H1 (cell line): ENCODE measurements at regions not wholly inside any gene's neighbourhood (a gene's known extent, or its start where the extent isn't known, plus 50 kb on each side); places are given as distances from the start of the nearest gene placed in this dataset.

Experiments
- CTCF ChIA-PET: fragments of 300-600 bp; sonication (Branson Sonifier 250); formaldehyde crosslinking; loops from one replicate; lab custom pipeline; 2021; ENCODE audit not compliant: partially characterized antibody; lab: Charles Lee
- POLR2A ChIA-PET: fragments of 300-600 bp; sonication (Branson Sonifier 250); formaldehyde crosslinking; loops from one replicate; lab custom pipeline; 2021; ENCODE audit warnings: inconsistent platforms; ENCODE audit not compliant: partially characterized antibody; lab: Charles Lee
- DNase-seq, 2 experiments: peaks; one replicate each; pipeline versions ENCODE4 v3.0.0 to v3.0.0-alpha.2; 2010 to 2022; ENCODE audit warnings: low spot score in 2 of 2, low read depth in 1 of 2, mixed read lengths in 1 of 2
- FAIRE-seq: peaks from 2 replicates; lab custom pipeline; 2011; peaks lifted over from hg19 to GRCh38; lab: Jason Lieb, UNC
- H2AFZ ChIP-seq: 2 replicates; pipeline ENCODE4 v1.8.1; 2012; ENCODE audit warnings: low read length, inconsistent platforms
- H2AK5ac ChIP-seq: 2 replicates; pipeline ENCODE4 v1.6.1; 2013; ENCODE audit warnings: low read depth, low read length
- H2BK120ac ChIP-seq: replicated peaks from 2 replicates; pipeline ENCODE3; 2013; ENCODE audit warnings: low read depth, low read length, inconsistent platforms
- H2BK12ac ChIP-seq: 2 replicates; pipeline ENCODE4 v1.6.1; 2013; ENCODE audit warnings: low read depth, low read length
- H2BK15ac ChIP-seq: 2 replicates; pipeline ENCODE4 v1.6.1; 2013; ENCODE audit warnings: low read length
- H2BK20ac ChIP-seq: 2 replicates; pipeline ENCODE4 v1.6.1; 2013; ENCODE audit warnings: low read length
- H2BK5ac ChIP-seq: 2 replicates; pipeline ENCODE4 v1.6.1; 2013; ENCODE audit warnings: low read depth, low read length
- H3K14ac ChIP-seq: 2 replicates; pipeline ENCODE4 v1.6.1; 2013; ENCODE audit warnings: inconsistent platforms; ENCODE audit not compliant: insufficient read length
- H3K18ac ChIP-seq: 2 replicates; pipeline ENCODE4 v1.6.1; 2013; ENCODE audit warnings: low read length; ENCODE audit errors: extremely low read depth
- H3K23ac ChIP-seq: 2 replicates; pipeline ENCODE4 v1.6.1; 2013; ENCODE audit warnings: inconsistent platforms; ENCODE audit not compliant: insufficient read length
- H3K23me2 ChIP-seq: 2 replicates; pipeline ENCODE4 v1.6.1; 2013; ENCODE audit warnings: low read depth, low read length
- H3K27ac ChIP-seq: 2 replicates; pipeline ENCODE4 v1.6.1; 2011; ENCODE audit warnings: low read depth, low read length, inconsistent platforms
- H3K27me3 ChIP-seq, 4 experiments: replicated peaks in 1 of 4; 1 replicate in 1 of 4; 2 replicates in 3 of 4; pipeline versions ENCODE4 v1.6.1 to v1.8.1; 2011 to 2013; ENCODE audit warnings: low read length in 3 of 4, mild to moderate bottlenecking in 3 of 4, inconsistent platforms in 2 of 4, mixed read lengths in 2 of 4, moderate library complexity in 1 of 4; ENCODE audit not compliant: control insufficient read depth in 3 of 4, insufficient read depth in 3 of 4; ENCODE audit errors: extremely low read depth in 1 of 4
- H3K36me3 ChIP-seq, 4 experiments: 2 replicates each; pipeline versions ENCODE4 v1.6.1 to v1.8.1; 2011 to 2013; ENCODE audit warnings: mild to moderate bottlenecking in 4 of 4, low read length in 3 of 4, moderate library complexity in 2 of 4, control low read depth in 1 of 4, inconsistent platforms in 1 of 4; ENCODE audit not compliant: insufficient read depth in 4 of 4, control insufficient read depth in 2 of 4
- H3K4ac ChIP-seq: replicated peaks from 2 replicates; pipeline ENCODE3; 2013; ENCODE audit warnings: low read length, low read depth, mixed read lengths, inconsistent platforms; ENCODE audit not compliant: insufficient read length
- H3K4me1 ChIP-seq, 4 experiments: replicated peaks in 1 of 4; 1 replicate in 1 of 4; 2 replicates in 3 of 4; pipeline versions ENCODE4 v1.6.1 to v1.8.1; 2011 to 2013; ENCODE audit warnings: low read length in 3 of 4, inconsistent platforms in 2 of 4, mixed read lengths in 1 of 4; ENCODE audit not compliant: insufficient read depth in 4 of 4, control insufficient read depth in 3 of 4
- H3K4me2 ChIP-seq, 2 experiments: 2 replicates each; pipeline versions ENCODE4 v1.6.1 to v1.8.1; 2011 to 2013; ENCODE audit warnings: low read depth in 2 of 2, low read length in 2 of 2, control low read depth in 1 of 2, inconsistent platforms in 1 of 2, mild to moderate bottlenecking in 1 of 2; ENCODE audit not compliant: insufficient read depth in 1 of 2
- H3K4me3 ChIP-seq, 4 experiments: fragments of 200-600, 300-600 bp in 1 of 4; sonication (generic), shearing (Covaris generic), sonication (Bioruptor Twin) in 1 of 4; 2 replicates each; pipeline versions ENCODE4 v1.5.1 to v1.8.1; 2011 to 2016; ENCODE audit warnings: low read length in 4 of 4, low read depth in 3 of 4, control low read depth in 2 of 4, inconsistent platforms in 2 of 4, mild to moderate bottlenecking in 2 of 4, mixed read lengths in 1 of 4, moderate library complexity in 1 of 4; ENCODE audit not compliant: insufficient read depth in 2 of 4; ENCODE audit errors: extremely low read depth in 1 of 4
- H3K56ac ChIP-seq: replicated peaks from 2 replicates; pipeline ENCODE3; 2013; ENCODE audit warnings: low read depth, mild to moderate bottlenecking, mixed read lengths, low read length, inconsistent platforms; ENCODE audit not compliant: insufficient read length
- H3K79me1 ChIP-seq: 2 replicates; pipeline ENCODE4 v1.6.1; 2013; ENCODE audit warnings: low read depth, low read length, control low read depth
- H3K79me2 ChIP-seq, 2 experiments: 2 replicates each; pipeline versions ENCODE4 v1.6.1 to v1.8.1; 2012 to 2013; ENCODE audit warnings: low read length in 2 of 2, mild to moderate bottlenecking in 2 of 2, inconsistent platforms in 1 of 2; ENCODE audit not compliant: insufficient read depth in 2 of 2, control insufficient read depth in 1 of 2
- H3K9ac ChIP-seq, 4 experiments: replicated peaks in 1 of 4; 1 replicate in 1 of 4; 2 replicates in 3 of 4; pipeline versions ENCODE4 v1.6.1 to v1.8.1; 2011 to 2013; ENCODE audit warnings: low read depth in 3 of 4, low read length in 3 of 4, control low read depth in 2 of 4, mild to moderate bottlenecking in 2 of 4, moderate library complexity in 2 of 4, inconsistent platforms in 1 of 4; ENCODE audit errors: extremely low read depth in 1 of 4
- H3K9me3 ChIP-seq, 2 experiments: 2 replicates each; pipeline versions ENCODE4 v1.6.1 to v1.8.1; 2012 to 2013; ENCODE audit warnings: mild to moderate bottlenecking in 2 of 2, moderate library complexity in 2 of 2, control low read depth in 1 of 2, inconsistent platforms in 1 of 2, low read depth in 1 of 2, low read length in 1 of 2, mixed read lengths in 1 of 2; ENCODE audit not compliant: insufficient read depth in 2 of 2
- H4K20me1 ChIP-seq, 2 experiments: replicated peaks in 1 of 2; 2 replicates each; pipeline versions ENCODE3 to v1.8.1; 2011 to 2013; ENCODE audit warnings: inconsistent platforms in 2 of 2, low read length in 2 of 2, mild to moderate bottlenecking in 1 of 2; ENCODE audit not compliant: insufficient read depth in 2 of 2, control insufficient read depth in 1 of 2
- H4K5ac ChIP-seq: 2 replicates; pipeline ENCODE4 v1.6.1; 2013; ENCODE audit warnings: low read length, low read depth, mixed read lengths, inconsistent platforms; ENCODE audit not compliant: insufficient read length
- H4K8ac ChIP-seq: 2 replicates; pipeline ENCODE4 v1.8.0; 2013; ENCODE audit warnings: mild to moderate bottlenecking, moderate library complexity, low read length, inconsistent platforms; ENCODE audit not compliant: insufficient read depth; ENCODE audit errors: extremely low read depth
- H4K91ac ChIP-seq: replicated peaks from 2 replicates; pipeline ENCODE3; 2013; ENCODE audit warnings: low read length, mixed read lengths, inconsistent platforms; ENCODE audit not compliant: insufficient read length
- CHD2 ChIP-seq: IDR thresholded peaks from 2 replicates; pipeline ENCODE4 v1.6.1; 2012; ENCODE audit warnings: low read length, improper control_type of control experiment
- EP300 ChIP-seq, 2 experiments: IDR thresholded peaks; 1 replicate in 1 of 2; 2 replicates in 1 of 2; pipeline ENCODE4 v1.6.1; 2011 to 2012; ENCODE audit warnings: low read depth in 2 of 2, low read length in 2 of 2, mild to moderate bottlenecking in 2 of 2, borderline replicate concordance in 1 of 2, inconsistent platforms in 1 of 2, moderate library complexity in 1 of 2
- EZH2 ChIP-seq: fragments of 200-600 bp; sonication (generic); IDR thresholded peaks from 2 replicates; pipeline ENCODE4 v1.7.1; 2012; ENCODE audit warnings: low read depth, mild to moderate bottlenecking, moderate library complexity, low read length, inconsistent platforms; ENCODE audit not compliant: severe bottlenecking
- KDM1A ChIP-seq: fragments of 200-600, 300-600 bp; sonication (generic); IDR thresholded peaks from 2 replicates; pipeline ENCODE4 v1.7.1; 2016; ENCODE audit warnings: mild to moderate bottlenecking, low read length, borderline replicate concordance
- KDM5A ChIP-seq: fragments of 200-600 bp; IDR thresholded peaks from 2 replicates; pipeline ENCODE4 v1.7.1; 2012; ENCODE audit warnings: mild to moderate bottlenecking, low read length, inconsistent platforms, mixed read lengths
- MAX ChIP-seq: IDR thresholded peaks from 2 replicates; pipeline ENCODE4 v1.6.1; 2012; ENCODE audit warnings: inconsistent platforms
- NRF1 ChIP-seq: IDR thresholded peaks from 2 replicates; pipeline ENCODE4 v1.6.1; 2011; ENCODE audit warnings: mild to moderate bottlenecking, low read depth, low read length, improper control_type of control experiment
- RBBP5 ChIP-seq: IDR thresholded peaks from 2 replicates; pipeline ENCODE4 v1.7.1; 2012; ENCODE audit warnings: low read depth, mild to moderate bottlenecking, inconsistent platforms, low read length, moderate library complexity, borderline replicate concordance
- RXRA ChIP-seq: IDR thresholded peaks from 2 replicates; pipeline ENCODE4 v1.6.1; 2011; ENCODE audit warnings: low read depth, mild to moderate bottlenecking, low read length, moderate library complexity; ENCODE audit not compliant: insufficient read depth
- SIN3A ChIP-seq, 2 experiments: IDR thresholded peaks in 1 of 2; conservative IDR thresholded peaks in 1 of 2; 2 replicates each; pipeline ENCODE4 v1.6.1; 2011 to 2012; ENCODE audit warnings: low read length in 2 of 2, improper control_type of control experiment in 1 of 2, low read depth in 1 of 2, mild to moderate bottlenecking in 1 of 2
- SIX5 ChIP-seq: IDR thresholded peaks from 2 replicates; pipeline ENCODE4 v1.6.1; 2011; ENCODE audit warnings: mild to moderate bottlenecking, low read depth, low read length
- SP1 ChIP-seq: IDR thresholded peaks from 2 replicates; pipeline ENCODE4 v1.6.1; 2011; ENCODE audit warnings: low read depth, low read length
- SP4 ChIP-seq: IDR thresholded peaks from 2 replicates; pipeline ENCODE4 v1.6.1; 2012; ENCODE audit warnings: low read length, inconsistent platforms
- WGBS, 2 experiments: shearing (Covaris generic) in 1 of 2; methylation state at CpG; one replicate each; pipeline versions ENCODE4 v1.1.6 to v1.1.7; 2013 to 2015; ENCODE audit warnings: low lambda C conversion rate in 2 of 2, mixed read lengths in 2 of 2, inconsistent platforms in 1 of 2, low coverage in 1 of 2, missing lambda C conversion rate in 1 of 2; ENCODE audit not compliant: insufficient replicate concordance in 2 of 2, insufficient coverage in 1 of 2, insufficient read length in 1 of 2; ENCODE audit errors: extremely low coverage in 1 of 2, missing lambda C conversion rate in 1 of 2; 5-methylcytosine and 5-hydroxymethylcytosine counted together

DNA sequence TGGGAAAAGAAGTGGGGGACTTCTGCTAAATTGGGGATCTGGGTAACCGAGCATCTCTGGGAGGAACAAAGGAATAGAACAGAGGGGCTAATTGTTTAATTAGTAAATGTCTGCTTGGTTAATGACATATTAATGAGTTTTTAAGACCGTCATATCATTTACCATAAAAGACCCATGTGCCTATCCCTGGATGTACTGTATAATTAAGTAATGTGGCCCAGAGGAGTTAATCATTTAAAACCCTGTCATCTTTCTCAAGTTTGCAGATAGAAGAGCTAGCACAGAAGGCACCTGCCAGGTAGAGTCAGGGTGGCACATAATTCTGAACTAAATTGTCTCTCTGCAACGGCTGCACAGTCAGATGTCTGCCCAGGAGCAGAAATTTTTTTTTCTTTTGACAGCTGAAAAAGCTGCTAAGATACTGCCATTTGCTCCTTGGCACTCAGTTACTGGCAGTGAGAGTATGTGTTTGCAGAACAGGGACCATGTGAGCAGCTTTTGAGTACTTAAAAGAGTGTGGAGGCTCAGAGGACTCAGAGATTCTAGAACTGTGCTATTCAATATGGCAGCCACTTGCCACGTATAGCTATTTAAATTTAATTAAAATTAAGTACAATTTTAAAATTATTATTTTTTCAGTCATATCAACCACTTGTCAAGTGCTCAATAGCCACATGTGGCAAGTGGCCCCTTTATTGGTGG, 202.7 kb upstream of the SLC35B3 start:
- Histone ChIP-seq H3K27ac (no peak overlapping the region), H4K20me1 (no peaks in the 10 kb centered on the region), H3K36me3 (no peaks in the 10 kb centered on the region), H3K18ac (no peak overlapping the region), H2BK120ac (no peak overlapping the region), H2AK5ac (no peak overlapping the region), H3K27me3 (no peaks in the 10 kb centered on the region), H3K9me3 (no peaks in the 10 kb centered on the region), H2BK5ac (no peak overlapping the region), H3K23me2 (no peaks in the 10 kb centered on the region), H2BK20ac (no peak overlapping the region), H2BK15ac (no peak overlapping the region), H3K79me1 (no peaks in the 10 kb centered on the region), H2AFZ (no peak overlapping the region), H3K9ac (no peak overlapping the region), H3K4me1 (no peaks in the 10 kb centered on the region), H4K91ac (no peak overlapping the region), H4K5ac (no peak overlapping the region), H3K79me2 (no peaks in the 10 kb centered on the region), H2BK12ac (no peak overlapping the region), H3K4me3 (no peak overlapping the region), H3K4me2 (no peak overlapping the region), H3K23ac (no peak overlapping the region), H4K8ac (no peak overlapping the region), H3K56ac (no peak overlapping the region), H3K14ac (no peak overlapping the region), H3K4ac (no peak overlapping the region)
- ChIA-PET CTCF (interaction anchor here (0.6 to 1.6 kb wide), 4 partner anchors 9 to 262 kb away, joined by 3 to 4 read pairs (median 4); no protein-coding TSS in a partner anchor), POLR2A (no interaction called here)
- DNase-seq (no peak), FAIRE-seq (no peak)
- WGBS, 2 experiments, result 91% methylated on average over 4 of the region's 4 CpGs; no CpG with 5 or more reads in 1 of the 2 experiments
- TF ChIP-seq SIN3A (conservative IDR thresholded peaks at IDR 0.05 in 1 of 2, IDR thresholded peaks at IDR 0.05 in 1 of 2; ENCODE audit: low read depth in 1 of 2, low read length in 2 of 2) (no peak), KDM1A (no peak), CHD2 (no peak), SP1 (no peak), RBBP5 (no peak), NRF1 (no peak), SP4 (no peak), EZH2 (no peak), MAX (no peak), EP300 (IDR thresholded peaks at IDR 0.05; ENCODE audit: borderline replicate concordance in 1 of 2, low read depth in 2 of 2, low read length in 2 of 2) (no peak), KDM5A (no peak), RXRA (no peak), SIX5 (no peak)
